Liver (tissue), 8 donors: ENCODE measurements at regions not wholly inside any gene's neighbourhood (a gene's known extent, or its start where the extent isn't known, plus 50 kb on each side); places are given as distances from the start of the nearest gene placed in this dataset.

Experiments used
- DNase-seq: peaks from one replicate; pipeline ENCODE4 v3.0.0-alpha.2; 2017; ENCODE audit warnings: low spot score
- H3K27ac ChIP-seq, 2 donors: one replicate each; pipeline ENCODE4 v1.7.0; 2013; ENCODE audit warnings: inconsistent platforms in 2 of 2, low read length in 2 of 2, control low read depth in 1 of 2, low read depth in 1 of 2, mild to moderate bottlenecking in 1 of 2
- H3K27me3 ChIP-seq, 4 donors: one replicate each; pipeline versions ENCODE4 v1.6.1 to v1.7.0; 2013; ENCODE audit warnings: low read length in 3 of 4, inconsistent platforms in 1 of 4, mild to moderate bottlenecking in 1 of 4, moderate library complexity in 1 of 4; ENCODE audit not compliant: control insufficient read depth in 4 of 4, insufficient read depth in 4 of 4
- H3K36me3 ChIP-seq, 4 donors: one replicate each; pipeline versions ENCODE4 v1.6.1 to v1.7.0; 2013; ENCODE audit warnings: low read length in 3 of 4, mild to moderate bottlenecking in 3 of 4, low read depth in 1 of 4, moderate library complexity in 1 of 4; ENCODE audit not compliant: control insufficient read depth in 4 of 4, insufficient read depth in 3 of 4
- H3K4me1 ChIP-seq, 4 donors: one replicate each; pipeline versions ENCODE4 v1.6.1 to v1.7.0; 2013; ENCODE audit warnings: low read length in 3 of 4, mild to moderate bottlenecking in 3 of 4, moderate library complexity in 1 of 4; ENCODE audit not compliant: control insufficient read depth in 4 of 4, insufficient read depth in 4 of 4
- H3K4me3 ChIP-seq, 3 donors: one replicate each; pipeline versions ENCODE4 v1.6.1 to v1.7.0; 2013; ENCODE audit warnings: low read length in 3 of 3, control low read depth in 1 of 3, low read depth in 1 of 3, mild to moderate bottlenecking in 1 of 3
- H3K9ac ChIP-seq, 2 donors: one replicate each; pipeline ENCODE4 v1.7.0; 2013; ENCODE audit warnings: low read length in 2 of 2, mild to moderate bottlenecking in 2 of 2, moderate library complexity in 2 of 2, control low read depth in 1 of 2, low read depth in 1 of 2
- H3K9me3 ChIP-seq, 4 donors: one replicate each; pipeline versions ENCODE4 v1.6.1 to v1.7.0; 2013; ENCODE audit warnings: low read length in 3 of 4; ENCODE audit not compliant: control insufficient read depth in 4 of 4
- ATF3 ChIP-seq: IDR thresholded peaks from 2 replicates; pipeline ENCODE4 v1.6.1; 2016; ENCODE audit warnings: antibody characterized with exemption
- CTCF ChIP-seq: fragments of 150-350 bp; IDR thresholded peaks from 2 replicates; pipeline ENCODE4 v1.5.1; 2017; ENCODE audit warnings: improper control_type of control experiment, low read depth, low read length; ENCODE audit not compliant: missing input control
- EGR1 ChIP-seq, 2 donors: IDR thresholded peaks; 2 replicates each; pipeline ENCODE4 v1.6.1; 2016 to 2018; ENCODE audit warnings: antibody characterized with exemption in 2 of 2, low read depth in 2 of 2
- FOXA1 ChIP-seq: IDR thresholded peaks from 2 replicates; pipeline ENCODE4 v1.6.1; 2016; ENCODE audit warnings: antibody characterized with exemption
- FOXA2 ChIP-seq: IDR thresholded peaks from 2 replicates; pipeline ENCODE4 v1.6.1; 2016; ENCODE audit warnings: antibody characterized with exemption
- GABPA ChIP-seq, 2 donors: IDR thresholded peaks in 1 of 2; conservative IDR thresholded peaks in 1 of 2; 2 replicates each; pipeline ENCODE4 v1.6.1; 2016; ENCODE audit warnings: antibody characterized with exemption in 2 of 2, mild to moderate bottlenecking in 1 of 2, moderate library complexity in 1 of 2
- HNF4A ChIP-seq, 2 donors: conservative IDR thresholded peaks; 2 replicates each; pipeline ENCODE4 v1.6.1; 2016; ENCODE audit warnings: antibody characterized with exemption in 2 of 2, mild to moderate bottlenecking in 2 of 2
- HNF4G ChIP-seq: IDR thresholded peaks from 2 replicates; pipeline ENCODE4 v1.6.1; 2016; ENCODE audit warnings: antibody characterized with exemption
- JUND ChIP-seq, 2 donors: IDR thresholded peaks; 2 replicates each; pipeline ENCODE4 v1.6.1; 2016; ENCODE audit warnings: antibody characterized with exemption in 2 of 2
- NR2F2 ChIP-seq: IDR thresholded peaks from 2 replicates; pipeline ENCODE4 v1.6.1; 2016; ENCODE audit warnings: antibody characterized with exemption
- RAD21 ChIP-seq, 2 donors: IDR thresholded peaks; 2 replicates each; pipeline ENCODE4 v1.6.1; 2016; ENCODE audit warnings: antibody characterized with exemption in 2 of 2, mild to moderate bottlenecking in 2 of 2
- RXRA ChIP-seq, 2 donors: IDR thresholded peaks; 2 replicates each; pipeline ENCODE4 v1.6.1; 2017 to 2018; ENCODE audit warnings: antibody characterized with exemption in 2 of 2, mild to moderate bottlenecking in 1 of 2
- SP1 ChIP-seq: IDR thresholded peaks from 2 replicates; pipeline ENCODE4 v1.6.1; 2018; ENCODE audit warnings: antibody characterized with exemption, mild to moderate bottlenecking
- TAF1 ChIP-seq: conservative IDR thresholded peaks from 2 replicates; pipeline ENCODE4 v1.6.1; 2016; ENCODE audit warnings: antibody characterized with exemption, mild to moderate bottlenecking
- YY1 ChIP-seq: IDR thresholded peaks from 2 replicates; pipeline ENCODE4 v1.6.1; 2016; ENCODE audit warnings: antibody characterized with exemption, mild to moderate bottlenecking
- ZBTB33 ChIP-seq: IDR thresholded peaks from 2 replicates; pipeline ENCODE4 v1.6.1; 2016; ENCODE audit warnings: antibody characterized with exemption
- WGBS: extraction: QIAGEN DNeasy Blood & Tissue Kit; methylation state at CpG from one replicate; pipeline ENCODE4 v1.1.7; 2013; 5-methylcytosine and 5-hydroxymethylcytosine counted together
- TF ChIP-seq, protein P1 (sequence below): IDR thresholded peaks from 2 replicates; pipeline ENCODE4 v1.6.1; 2016; ENCODE audit warnings: antibody characterized with exemption, mild to moderate bottlenecking
- TF ChIP-seq, protein P2 (sequence below): IDR thresholded peaks from 2 replicates; pipeline ENCODE4 v1.6.1; 2016; ENCODE audit warnings: antibody characterized with exemption
- donor health status: healthy.
- donor health status: healthy.
- donor health status: healthy.
- donor health status: healthy.
- donor health status: healthy.

GRCh38 chr21:28811860-28812259 lies 180.8 kb downstream of the LTN1 start:
- H3K9me3 ChIP-seq = no peaks in the 10 kb centered on the region
- WGBS = 89% methylated on average over 3 of the region's 3 CpGs
- H3K27me3 ChIP-seq = no peaks in the 10 kb centered on the region
- H3K9ac ChIP-seq = no peak overlapping the region
- H3K4me1 ChIP-seq = no peaks in the 10 kb centered on the region
- no peak overlapping the region for H3K4me3 ChIP-seq
- TF ChIP-seq ATF3 (no peak), SP1 (no peak), NR2F2 (no peak), HNF4G (no peak), GABPA (IDR thresholded peaks at IDR 0.05 in 1 of 2, conservative IDR thresholded peaks at IDR 0.05 in 1 of 2) (no peak), RAD21 (IDR thresholded peaks at IDR 0.05) (no peak), YY1 (no peak), HNF4A (conservative IDR thresholded peaks at IDR 0.05) (no peak), TAF1 (no peak), FOXA1 (no peak), RXRA (IDR thresholded peaks at IDR 0.05) (no peak), ZBTB33 (no peak), FOXA2 (no peak)
- TF ChIP-seq, protein P1, sequence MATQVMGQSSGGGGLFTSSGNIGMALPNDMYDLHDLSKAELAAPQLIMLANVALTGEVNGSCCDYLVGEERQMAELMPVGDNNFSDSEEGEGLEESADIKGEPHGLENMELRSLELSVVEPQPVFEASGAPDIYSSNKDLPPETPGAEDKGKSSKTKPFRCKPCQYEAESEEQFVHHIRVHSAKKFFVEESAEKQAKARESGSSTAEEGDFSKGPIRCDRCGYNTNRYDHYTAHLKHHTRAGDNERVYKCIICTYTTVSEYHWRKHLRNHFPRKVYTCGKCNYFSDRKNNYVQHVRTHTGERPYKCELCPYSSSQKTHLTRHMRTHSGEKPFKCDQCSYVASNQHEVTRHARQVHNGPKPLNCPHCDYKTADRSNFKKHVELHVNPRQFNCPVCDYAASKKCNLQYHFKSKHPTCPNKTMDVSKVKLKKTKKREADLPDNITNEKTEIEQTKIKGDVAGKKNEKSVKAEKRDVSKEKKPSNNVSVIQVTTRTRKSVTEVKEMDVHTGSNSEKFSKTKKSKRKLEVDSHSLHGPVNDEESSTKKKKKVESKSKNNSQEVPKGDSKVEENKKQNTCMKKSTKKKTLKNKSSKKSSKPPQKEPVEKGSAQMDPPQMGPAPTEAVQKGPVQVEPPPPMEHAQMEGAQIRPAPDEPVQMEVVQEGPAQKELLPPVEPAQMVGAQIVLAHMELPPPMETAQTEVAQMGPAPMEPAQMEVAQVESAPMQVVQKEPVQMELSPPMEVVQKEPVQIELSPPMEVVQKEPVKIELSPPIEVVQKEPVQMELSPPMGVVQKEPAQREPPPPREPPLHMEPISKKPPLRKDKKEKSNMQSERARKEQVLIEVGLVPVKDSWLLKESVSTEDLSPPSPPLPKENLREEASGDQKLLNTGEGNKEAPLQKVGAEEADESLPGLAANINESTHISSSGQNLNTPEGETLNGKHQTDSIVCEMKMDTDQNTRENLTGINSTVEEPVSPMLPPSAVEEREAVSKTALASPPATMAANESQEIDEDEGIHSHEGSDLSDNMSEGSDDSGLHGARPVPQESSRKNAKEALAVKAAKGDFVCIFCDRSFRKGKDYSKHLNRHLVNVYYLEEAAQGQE = no peak
- TF ChIP-seq, protein P2, sequence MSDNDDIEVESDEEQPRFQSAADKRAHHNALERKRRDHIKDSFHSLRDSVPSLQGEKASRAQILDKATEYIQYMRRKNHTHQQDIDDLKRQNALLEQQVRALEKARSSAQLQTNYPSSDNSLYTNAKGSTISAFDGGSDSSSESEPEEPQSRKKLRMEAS = no peak
- no peak for DNase-seq
- no peak overlapping the region for H3K27ac ChIP-seq
- no peaks in the 10 kb centered on the region for H3K36me3 ChIP-seq

- Histone ChIP-seq H3K9ac (no peak overlapping the region), H3K4me1 (no peaks in the 10 kb centered on the region), H3K27ac (no peak overlapping the region), H3K27me3 (no peaks in the 10 kb centered on the region), H3K4me3 (no peak overlapping the region), H3K36me3 (no peaks in the 10 kb centered on the region), H3K9me3 (no peaks in the 10 kb centered on the region)
- WGBS = 86% methylated on average over 3 of the region's 3 CpGs
- no peak for DNase-seq
- TF ChIP-seq NR2F2 (no peak), RAD21 (IDR thresholded peaks at IDR 0.05) (no peak), YY1 (no peak), FOXA1 (no peak), JUND (IDR thresholded peaks at IDR 0.05) (no peak), TAF1 (no peak), RXRA (IDR thresholded peaks at IDR 0.05) (no peak), HNF4A (conservative IDR thresholded peaks at IDR 0.05) (no peak), FOXA2 (no peak), EGR1 (IDR thresholded peaks at IDR 0.05; ENCODE audit: low read depth in 2 of 2) (no peak), HNF4G (no peak), CTCF (no peak)
- TF ChIP-seq, protein P1 = no peak
- TF ChIP-seq, protein P2 = no peak
Observed at GRCh38 chr21:28810826-28811524, 181.7 kb downstream of the LTN1 start.
